Keratinocyte (primary cell): ENCODE measurements at regions not wholly inside any gene's neighbourhood (a gene's known extent, or its start where the extent isn't known, plus 50 kb on each side); places are given as distances from the start of the nearest gene placed in this dataset.

ENCODE experiments used
- DNase-seq: peaks from one replicate; pipeline ENCODE4 v3.0.0-alpha.2; 2011; ENCODE audit warnings: low read depth, missing footprints, low spot score
- FAIRE-seq: peaks from 2 replicates; lab custom pipeline; 2011; peaks lifted over from hg19 to GRCh38; lab: Jason Lieb, UNC
- H2AFZ ChIP-seq: 2 replicates; pipeline ENCODE4 v1.6.0; 2012; ENCODE audit warnings: low read length, control low read depth, inconsistent platforms; ENCODE audit not compliant: control insufficient read depth
- H3K27ac ChIP-seq: 2 replicates; pipeline ENCODE4 v1.5.1; 2011; ENCODE audit warnings: low read length; ENCODE audit not compliant: control insufficient read depth, insufficient read depth
- H3K27me3 ChIP-seq: 3 replicates; pipeline ENCODE4 v1.6.0; 2011; ENCODE audit warnings: low read length; ENCODE audit not compliant: control insufficient read depth, insufficient read depth; ENCODE audit errors: extremely low read depth
- H3K36me3 ChIP-seq, 2 experiments: 2 replicates in 1 of 2; 3 replicates in 1 of 2; pipeline ENCODE4 v1.5.1; 2011; ENCODE audit warnings: low read length in 2 of 2, mild to moderate bottlenecking in 1 of 2; ENCODE audit not compliant: control insufficient read depth in 2 of 2, insufficient read depth in 2 of 2; ENCODE audit errors: extremely low read depth in 1 of 2
- H3K4me1 ChIP-seq: 3 replicates; pipeline ENCODE4 v1.5.1; 2011; ENCODE audit warnings: low read length; ENCODE audit not compliant: control insufficient read depth, insufficient read depth; ENCODE audit errors: extremely low read depth
- H3K4me2 ChIP-seq: 3 replicates; pipeline ENCODE4 v1.6.0; 2011; ENCODE audit warnings: low read depth, low read length; ENCODE audit not compliant: control insufficient read depth, insufficient read depth; ENCODE audit errors: extremely low read depth
- H3K4me3 ChIP-seq, 3 experiments: fragments of 200-600 bp in 1 of 3; sonication (generic) in 1 of 3; 2 replicates in 2 of 3; 3 replicates in 1 of 3; pipeline ENCODE4 v1.5.1; 2011 to 2016; ENCODE audit warnings: low read length in 3 of 3, mild to moderate bottlenecking in 3 of 3, control low read depth in 2 of 3, inconsistent platforms in 1 of 3, low read depth in 1 of 3, mixed read lengths in 1 of 3, mixed run types in 1 of 3, moderate library complexity in 1 of 3; ENCODE audit not compliant: control insufficient read depth in 2 of 3, insufficient read depth in 2 of 3; ENCODE audit errors: extremely low read depth in 1 of 3
- H3K79me2 ChIP-seq: 2 replicates; pipeline ENCODE4 v1.6.0; 2012; ENCODE audit warnings: low read length; ENCODE audit not compliant: control insufficient read depth, insufficient read depth
- H3K9ac ChIP-seq: 3 replicates; pipeline ENCODE4 v1.6.0; 2011; ENCODE audit warnings: low read length; ENCODE audit not compliant: control insufficient read depth, insufficient read depth; ENCODE audit errors: extremely low read depth
- H3K9me1 ChIP-seq: 3 replicates; pipeline ENCODE4 v1.6.0; 2011; ENCODE audit warnings: low read length; ENCODE audit not compliant: control insufficient read depth, insufficient read depth; ENCODE audit errors: extremely low read depth
- H3K9me3 ChIP-seq: 2 replicates; pipeline ENCODE4 v1.5.1; 2012; ENCODE audit warnings: low read depth, low read length; ENCODE audit not compliant: control insufficient read depth
- H4K20me1 ChIP-seq: 3 replicates; pipeline ENCODE4 v1.6.0; 2011; ENCODE audit warnings: low read length; ENCODE audit not compliant: control insufficient read depth, insufficient read depth; ENCODE audit errors: extremely low read depth
- EZH2 ChIP-seq: IDR thresholded peaks from one replicate; pipeline ENCODE4 v1.6.1; 2012; ENCODE audit warnings: inconsistent platforms, mild to moderate bottlenecking, low read length, moderate library complexity
- dilution Hi-C: fragments of 300-500 bp; cut with MboI; formaldehyde crosslinking; loops from one replicate; pipeline ENCODE4 v1.7.0; 2020; ENCODE audit warnings: low sequenced_read_pairs; ENCODE audit not compliant: extremely low pct_ligation_motif_present
- TF ChIP-seq, protein P1 (sequence below), 3 experiments: IDR thresholded peaks in 1 of 3; conservative IDR thresholded peaks in 1 of 3; optimal IDR thresholded peaks in 1 of 3; 2 replicates in 2 of 3; 3 replicates in 1 of 3; pipeline versions ENCODE3 to v1.5.1; 2011; ENCODE audit warnings: low read length in 3 of 3, mild to moderate bottlenecking in 3 of 3, moderate library complexity in 2 of 3, control low read depth in 1 of 3, inconsistent platforms in 1 of 3; ENCODE audit not compliant: insufficient read depth in 2 of 3; ENCODE audit errors: extremely low read depth in 1 of 3

DNA sequence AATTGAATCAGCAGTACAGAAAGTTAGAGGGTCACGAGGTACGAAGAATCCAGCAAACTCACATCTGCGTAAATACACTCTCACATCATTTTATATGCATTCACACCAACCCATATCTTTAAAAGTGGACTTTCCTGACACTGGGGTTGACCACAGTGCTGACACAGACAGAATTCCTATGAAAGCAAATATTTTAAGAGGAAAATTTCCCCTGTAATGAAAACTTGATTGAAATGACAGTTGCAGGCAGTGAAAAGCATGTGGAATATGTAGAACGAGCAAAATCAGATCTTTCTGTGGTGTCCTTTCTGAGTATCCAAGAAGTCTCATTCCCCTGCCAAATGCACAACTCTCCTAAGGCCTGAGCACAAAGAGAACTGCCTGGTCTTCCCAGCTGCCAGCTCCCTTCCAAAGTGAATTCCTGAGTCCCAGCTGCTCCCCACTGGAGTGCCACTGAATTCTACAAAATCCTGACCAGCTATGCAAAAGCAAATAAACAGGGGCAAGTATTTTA, 50.5 kb upstream of the FAM9C start:
- H3K36me3 ChIP-seq: no peaks in the 10 kb centered on the region
- H3K4me1 ChIP-seq: peaks cover 9% of the 10 kb centered on the region
- H3K4me2 ChIP-seq: no peak overlapping the region
- no peak for FAIRE-seq
- no peaks in the 10 kb centered on the region for H4K20me1 ChIP-seq
- no peaks in the 10 kb centered on the region for H3K9me3 ChIP-seq
- H2AFZ ChIP-seq: peak overlapping the region; percentile 33
- DNase-seq: no peak
- no peak overlapping the region for H3K9ac ChIP-seq
- no peaks in the 10 kb centered on the region for H3K79me2 ChIP-seq
- dilution Hi-C loops: no loop called here
- no peaks in the 10 kb centered on the region for H3K27me3 ChIP-seq
- H3K9me1 ChIP-seq: no peaks in the 10 kb centered on the region
- no peak overlapping the region for H3K27ac ChIP-seq
- no peak overlapping the region for H3K4me3 ChIP-seq
- TF ChIP-seq, protein P1, sequence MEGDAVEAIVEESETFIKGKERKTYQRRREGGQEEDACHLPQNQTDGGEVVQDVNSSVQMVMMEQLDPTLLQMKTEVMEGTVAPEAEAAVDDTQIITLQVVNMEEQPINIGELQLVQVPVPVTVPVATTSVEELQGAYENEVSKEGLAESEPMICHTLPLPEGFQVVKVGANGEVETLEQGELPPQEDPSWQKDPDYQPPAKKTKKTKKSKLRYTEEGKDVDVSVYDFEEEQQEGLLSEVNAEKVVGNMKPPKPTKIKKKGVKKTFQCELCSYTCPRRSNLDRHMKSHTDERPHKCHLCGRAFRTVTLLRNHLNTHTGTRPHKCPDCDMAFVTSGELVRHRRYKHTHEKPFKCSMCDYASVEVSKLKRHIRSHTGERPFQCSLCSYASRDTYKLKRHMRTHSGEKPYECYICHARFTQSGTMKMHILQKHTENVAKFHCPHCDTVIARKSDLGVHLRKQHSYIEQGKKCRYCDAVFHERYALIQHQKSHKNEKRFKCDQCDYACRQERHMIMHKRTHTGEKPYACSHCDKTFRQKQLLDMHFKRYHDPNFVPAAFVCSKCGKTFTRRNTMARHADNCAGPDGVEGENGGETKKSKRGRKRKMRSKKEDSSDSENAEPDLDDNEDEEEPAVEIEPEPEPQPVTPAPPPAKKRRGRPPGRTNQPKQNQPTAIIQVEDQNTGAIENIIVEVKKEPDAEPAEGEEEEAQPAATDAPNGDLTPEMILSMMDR (optimal IDR thresholded peaks at IDR 0.05 in 1 of 3, IDR thresholded peaks at IDR 0.05 in 1 of 3, conservative IDR thresholded peaks at IDR 0.05 in 1 of 3; ENCODE audit: extremely low read depth in 1 of 3, insufficient read depth in 2 of 3, low read length in 3 of 3): no peak
- TF ChIP-seq EZH2: no peak

DNA sequence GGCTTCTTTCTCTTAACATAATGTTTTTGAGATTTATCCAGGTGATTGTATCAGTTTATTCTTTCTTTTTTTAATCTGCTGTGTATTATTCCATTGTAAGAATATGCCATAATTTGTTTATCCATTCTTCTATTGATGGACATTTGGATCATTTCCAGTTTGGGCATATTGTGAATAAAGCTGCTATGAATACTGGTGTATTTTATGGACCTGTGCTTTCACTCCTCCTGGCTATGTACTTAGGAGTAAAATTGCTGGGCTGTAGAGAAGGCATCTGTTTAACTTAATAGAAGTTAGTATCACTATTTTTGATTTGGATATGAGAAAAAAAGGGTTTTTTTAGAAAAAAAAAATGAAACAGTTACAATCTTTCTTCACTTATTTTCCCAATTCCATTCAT, 50.0 kb upstream of the FAM9C start:
- Histone ChIP-seq H3K27ac (no peak overlapping the region), H2AFZ (no peak overlapping the region), H4K20me1 (no peaks in the 10 kb centered on the region), H3K9me3 (no peaks in the 10 kb centered on the region), H3K79me2 (no peaks in the 10 kb centered on the region), H3K9ac (no peak overlapping the region), H3K4me3 (no peak overlapping the region), H3K36me3 (no peaks in the 10 kb centered on the region), H3K9me1 (no peaks in the 10 kb centered on the region), H3K4me1 (peaks cover 8% of the 10 kb centered on the region), H3K27me3 (no peaks in the 10 kb centered on the region), H3K4me2 (no peak overlapping the region)
- TF ChIP-seq, protein P1 (optimal IDR thresholded peaks at IDR 0.05 in 1 of 3, IDR thresholded peaks at IDR 0.05 in 1 of 3, conservative IDR thresholded peaks at IDR 0.05 in 1 of 3; ENCODE audit: extremely low read depth in 1 of 3, insufficient read depth in 2 of 3, low read length in 3 of 3): no peak
- TF ChIP-seq EZH2: no peak
- FAIRE-seq (no peak), DNase-seq (no peak)
- dilution Hi-C loops: no loop called here
